Astrocyte of the cerebellum (primary cell): ENCODE measurements at regions not wholly inside any gene's neighbourhood (a gene's known extent, or its start where the extent isn't known, plus 50 kb on each side); places are given as distances from the start of the nearest gene placed in this dataset.

Experiments used
- DNase-seq: peaks from one replicate; pipeline ENCODE4 v3.0.0-alpha.2; 2011; ENCODE audit warnings: low read depth
- H3K4me3 ChIP-seq: 2 replicates; pipeline ENCODE4 v1.5.1; 2011; ENCODE audit warnings: mild to moderate bottlenecking, low read depth, low read length, moderate library complexity
- CTCF ChIP-seq: IDR thresholded peaks from 2 replicates; pipeline ENCODE4 v1.5.1; 2012; ENCODE audit warnings: low read length, low read depth, moderate library complexity, mild to moderate bottlenecking; ENCODE audit errors: missing control alignments
- in situ Hi-C: cut with HindIII; loops from 2 replicates; pipeline ENCODE4 v1.10.0; 2017; ENCODE audit warnings: low sequenced_read_pairs

DNA sequence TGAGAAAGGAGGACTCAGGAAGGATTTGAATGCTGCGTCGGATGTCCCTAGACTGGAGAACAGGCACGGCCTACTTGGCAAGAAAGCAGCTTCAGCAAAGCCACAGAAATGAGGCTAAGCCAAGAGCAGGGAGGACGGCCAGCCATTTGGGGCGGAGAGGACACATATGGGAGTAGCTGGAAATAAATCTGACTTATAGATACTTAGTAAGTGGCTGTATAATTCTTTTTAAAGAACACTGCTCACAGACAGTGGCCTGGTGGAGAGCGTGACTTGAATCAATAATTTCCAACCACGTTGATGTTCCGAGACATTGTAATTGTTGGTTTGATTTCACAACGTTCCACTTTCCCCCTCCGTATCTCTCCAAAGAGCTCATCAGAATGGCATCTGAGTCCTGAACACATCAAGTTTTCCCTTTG is 67.7 kb upstream of the JCAD start:
- H3K4me3 ChIP-seq, result no peak overlapping the region
- no peak for DNase-seq
- in situ Hi-C loops, result no loop called here
- no peak for TF ChIP-seq CTCF

DNA sequence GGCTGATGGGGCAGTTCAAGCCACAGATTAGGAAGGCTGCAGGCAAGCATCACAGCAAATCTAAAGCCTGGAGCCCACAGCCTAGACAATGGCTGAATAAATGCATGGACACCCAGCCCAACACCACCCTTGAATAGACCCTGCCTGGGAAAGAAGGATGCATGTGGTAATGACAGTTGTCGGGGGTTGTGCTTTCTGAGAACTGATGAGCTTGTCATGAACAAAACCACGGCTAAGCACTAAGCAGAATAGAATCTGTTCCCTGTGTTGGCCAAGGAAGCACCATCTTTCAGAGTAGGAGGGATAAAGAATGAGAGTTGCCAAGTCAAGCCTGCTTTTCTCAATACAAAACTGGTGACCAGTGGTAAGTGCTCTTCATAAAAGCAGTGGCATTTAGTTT is 66.1 kb upstream of the JCAD start:
- in situ Hi-C loops, result no loop called here
- TF ChIP-seq CTCF, result no peak
- no peak for DNase-seq
- H3K4me3 ChIP-seq, result no peak overlapping the region

GRCh38 chr10:30124704-30125103 is 65.3 kb upstream of the JCAD start:
- DNase-seq, result no peak
- no peak for TF ChIP-seq CTCF
- no peak overlapping the region for H3K4me3 ChIP-seq
- in situ Hi-C loops, result no loop called here

DNA sequence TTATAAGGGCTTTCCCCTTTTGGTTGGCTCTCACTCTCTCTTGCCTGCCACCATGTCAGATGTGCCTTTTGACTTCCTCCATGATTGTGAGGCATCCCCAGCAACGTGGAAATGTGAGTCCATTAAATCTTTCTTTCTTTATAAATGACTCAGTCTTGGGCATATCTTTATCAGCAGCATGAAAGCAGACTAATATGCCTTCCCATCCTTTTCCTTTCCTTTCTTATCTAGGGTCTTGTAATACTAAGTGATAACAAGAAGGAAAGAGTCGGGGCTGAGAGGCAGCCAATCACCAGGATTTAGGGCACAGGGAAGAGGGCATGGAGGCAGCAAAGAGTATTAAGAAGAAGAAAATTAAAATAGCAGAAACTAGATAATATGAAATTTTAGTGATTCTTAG is 62.0 kb upstream of the JCAD start:
- DNase-seq, result no peak
- in situ Hi-C loops, result no loop called here
- TF ChIP-seq CTCF, result no peak
- no peak overlapping the region for H3K4me3 ChIP-seq

GRCh38 chr10:30118590-30118989 is 59.2 kb upstream of the JCAD start:
- H3K4me3 ChIP-seq, result no peak overlapping the region
- no peak for TF ChIP-seq CTCF
- in situ Hi-C loops, result no loop called here
- DNase-seq, result no peak

GRCh38 chr10:30117812-30118501 is 58.6 kb upstream of the JCAD start:
- in situ Hi-C loops, result no loop called here
- no peak for TF ChIP-seq CTCF
- H3K4me3 ChIP-seq, result no peak overlapping the region

More at GRCh38 chr10:30117812-30118501, 58.6 kb upstream of the JCAD start:
- no peak for DNase-seq
